ENCODE measurements at regions not wholly inside any gene's neighbourhood (a gene's known extent, or its start where the extent isn't known, plus 50 kb on each side); places are given as distances from the start of the nearest gene placed in this dataset.

GRCh38 chr10:43774234-43774769, 125.6 kb upstream of the ZNF32 start:
- no peak for DNase-seq

DNA sequence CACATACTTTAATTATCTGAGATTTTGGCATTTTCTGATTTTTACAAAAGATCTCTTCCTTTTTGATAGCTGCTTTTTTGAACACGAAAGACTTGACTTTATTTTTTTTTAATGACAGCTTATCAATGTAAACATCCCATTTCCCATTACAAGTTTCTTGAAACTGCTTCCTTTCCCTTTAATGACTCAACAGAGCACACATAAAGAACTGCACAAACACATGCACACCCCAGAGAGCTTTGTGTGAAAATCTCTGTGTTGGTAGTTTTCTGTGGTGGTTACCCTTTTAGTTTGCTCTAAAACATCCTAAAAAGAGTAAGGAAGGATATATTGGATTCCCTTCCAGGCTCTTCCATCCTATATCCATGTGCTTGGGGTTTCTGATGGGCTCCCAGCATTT, 125.1 kb upstream of the ZNF32 start:
- DNase-seq = no peak

- no peak for DNase-seq
Observed at GRCh38 chr10:43772171-43772570, 123.5 kb upstream of the ZNF32 start.

- DNase-seq = no peak
Observed at GRCh38 chr10:43771675-43772074, 123.0 kb upstream of the ZNF32 start.

DNA sequence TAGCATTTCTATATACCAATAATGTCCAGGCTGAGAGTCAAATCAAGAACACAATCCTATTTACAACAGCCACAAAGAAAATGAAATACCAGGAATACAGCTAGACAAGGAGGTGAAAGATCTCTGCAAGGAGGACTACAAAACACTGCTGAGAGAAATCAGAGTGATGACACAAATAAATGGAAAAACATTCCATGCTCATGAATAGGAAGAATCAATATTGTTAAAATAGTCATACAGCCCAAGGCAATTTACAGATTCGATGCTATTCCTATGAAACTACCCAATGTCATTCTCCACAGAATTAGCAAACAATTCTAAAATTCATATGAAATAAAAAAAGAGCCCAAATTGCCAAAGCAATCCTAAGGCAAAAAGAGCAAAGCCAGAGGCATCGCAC, 116.8 kb upstream of the ZNF32 start:
- no peak for DNase-seq

- no peak for DNase-seq
Observed at GRCh38 chr10:43763846-43764245, 115.2 kb upstream of the ZNF32 start.

DNA sequence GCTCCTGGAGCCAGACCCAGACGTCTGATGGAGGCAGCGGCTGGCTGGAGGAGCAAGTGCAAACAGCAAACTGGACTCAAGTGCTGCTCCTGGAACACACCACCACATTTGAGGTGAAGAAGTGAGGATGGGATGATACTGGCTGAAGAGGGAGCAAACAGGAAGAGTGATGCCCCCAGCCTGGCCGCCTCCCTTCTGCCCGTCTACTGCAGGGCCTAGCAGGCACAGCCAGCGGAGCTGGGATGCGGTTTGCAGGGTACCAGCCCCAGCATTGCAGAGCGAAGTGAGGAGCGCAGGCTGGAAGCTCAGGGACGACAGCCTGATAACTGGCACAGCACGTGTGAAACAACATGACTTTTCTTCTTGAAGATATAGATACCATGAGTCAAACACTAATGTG, 111.8 kb upstream of the ZNF32 start:
- DNase-seq = no peak

DNA sequence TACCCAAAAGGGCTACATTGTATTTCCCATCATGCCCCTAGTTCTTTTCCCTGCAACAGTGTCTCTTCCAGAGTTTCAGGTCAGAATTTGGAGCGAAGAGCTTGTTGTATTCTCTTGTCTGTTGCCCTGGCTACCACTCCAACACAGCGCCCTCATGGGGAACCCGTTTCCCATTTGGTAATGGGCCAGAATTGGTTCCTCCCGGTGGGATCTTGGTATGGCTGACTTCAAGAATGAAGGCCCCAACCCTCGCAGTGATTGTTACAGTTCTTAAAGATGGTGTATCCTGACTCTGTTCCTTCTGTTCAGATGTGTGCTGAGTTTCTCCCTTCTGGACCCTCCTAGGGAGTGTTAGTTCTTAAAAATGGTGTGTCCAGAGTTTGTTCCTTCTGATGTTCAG, 110.5 kb upstream of the ZNF32 start:
- no peak for DNase-seq

DNA sequence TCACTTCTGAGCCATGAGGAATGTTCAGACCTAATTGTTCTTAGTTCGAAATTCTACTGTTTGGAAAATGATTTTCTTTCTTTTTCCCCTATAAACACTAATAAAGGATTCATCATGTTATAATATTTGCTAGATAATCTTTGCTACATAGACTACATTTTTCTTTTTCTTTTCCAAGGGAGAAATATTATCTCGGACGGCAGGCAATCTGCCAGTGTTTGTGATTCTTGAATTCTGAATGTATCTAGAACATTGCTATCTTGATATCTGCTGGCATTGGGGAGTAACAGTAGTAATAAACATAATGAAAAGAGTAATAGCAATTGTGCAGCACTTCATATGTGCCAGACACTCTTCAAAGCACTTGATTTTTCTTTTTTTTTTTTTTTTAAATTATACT, 107.7 kb upstream of the ZNF32 start:
- no peak for DNase-seq

DNA sequence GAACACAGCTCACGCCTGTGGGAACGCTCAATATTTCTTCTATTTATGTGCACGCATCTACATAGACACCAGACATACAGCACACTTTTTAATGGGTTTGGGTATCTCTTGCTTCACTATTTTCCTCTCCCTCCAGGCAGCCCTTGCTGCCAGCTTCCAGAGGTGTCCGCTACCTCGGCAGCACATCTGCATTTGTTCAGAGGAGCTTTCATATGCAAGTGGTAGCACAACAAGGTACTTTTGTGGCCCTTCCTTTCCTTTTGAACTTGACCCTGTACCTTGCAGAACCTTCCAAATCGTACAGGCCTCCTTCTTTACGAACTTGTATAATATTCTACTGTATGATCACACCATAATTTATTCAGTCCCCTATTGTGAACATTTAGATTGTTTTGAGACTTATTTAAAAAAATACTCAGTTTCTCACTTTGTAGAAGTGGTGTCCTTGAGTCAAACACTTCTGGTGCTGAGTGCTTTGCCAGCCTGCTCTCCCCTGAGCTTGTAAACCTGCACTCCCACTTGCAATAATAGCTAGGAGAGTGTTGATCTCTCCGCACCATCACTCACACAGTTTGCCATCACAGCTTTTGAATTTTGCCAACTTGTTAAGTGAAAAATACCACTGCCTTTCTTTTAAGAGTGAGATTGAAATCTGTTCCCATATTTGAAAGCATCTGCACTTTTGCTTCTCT, 106.0 kb upstream of the ZNF32 start:
- no peak for DNase-seq

DNA sequence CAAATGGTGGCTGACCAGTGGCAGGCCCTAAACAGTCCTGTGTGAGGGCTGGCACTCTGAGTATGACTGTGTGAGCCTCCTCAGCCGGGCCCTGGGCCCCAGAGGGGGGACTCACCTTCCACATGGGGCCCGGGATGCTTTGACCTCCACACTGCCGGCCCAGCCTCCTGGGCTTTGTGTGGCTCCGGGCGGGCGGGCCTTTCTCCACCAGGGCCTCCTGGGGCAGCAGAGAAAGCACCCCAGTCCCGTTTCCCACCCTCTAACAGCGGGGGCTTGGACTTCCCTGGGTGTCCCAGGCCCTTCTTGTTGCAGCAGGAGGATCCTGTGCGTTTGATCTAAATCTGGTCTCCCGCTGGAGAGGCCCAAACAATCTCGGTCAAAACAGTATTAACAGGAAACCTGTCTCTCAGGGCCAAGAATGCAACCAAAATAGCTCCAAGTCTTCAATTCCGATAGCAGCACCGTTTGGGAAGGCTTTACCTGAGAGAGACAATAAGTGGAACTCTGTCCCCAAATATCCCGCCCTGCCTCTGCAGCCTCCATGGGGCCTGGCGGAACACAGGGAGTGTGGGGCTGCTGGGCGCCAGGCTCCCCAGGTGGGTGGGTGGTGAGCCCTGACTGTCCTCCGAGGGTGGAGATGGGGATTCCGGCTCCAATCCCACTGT, 104.8 kb upstream of the ZNF32 start:
- DNase-seq = no peak

- DNase-seq = no peak
Observed at GRCh38 chr10:43752682-43753081, 104.0 kb upstream of the ZNF32 start.

DNA sequence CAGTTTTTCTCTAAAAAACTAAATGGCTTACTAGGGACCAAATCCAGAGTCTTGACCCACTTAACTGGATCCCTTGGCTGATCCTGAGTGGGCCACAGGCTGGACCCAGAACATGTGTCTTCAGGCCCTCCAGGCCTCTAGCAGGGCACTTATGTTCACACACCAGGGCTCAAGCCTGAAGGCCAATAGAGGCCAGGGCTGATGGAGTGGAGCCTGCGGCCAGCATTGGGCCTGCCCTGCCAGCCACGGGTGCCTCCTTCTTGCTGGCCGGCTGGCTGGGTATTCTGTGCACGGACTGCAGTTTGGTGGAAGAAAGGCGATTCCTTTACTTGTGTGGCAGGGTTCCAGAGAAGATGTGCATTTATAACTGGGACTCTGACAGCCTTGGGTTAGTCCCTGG, 103.0 kb upstream of the ZNF32 start:
- no peak for DNase-seq

- no peak for DNase-seq
Observed at GRCh38 chr10:43749940-43750552, 101.4 kb upstream of the ZNF32 start.

- DNase-seq = no peak
Observed at GRCh38 chr10:43749145-43749576, 100.5 kb upstream of the ZNF32 start.

DNA sequence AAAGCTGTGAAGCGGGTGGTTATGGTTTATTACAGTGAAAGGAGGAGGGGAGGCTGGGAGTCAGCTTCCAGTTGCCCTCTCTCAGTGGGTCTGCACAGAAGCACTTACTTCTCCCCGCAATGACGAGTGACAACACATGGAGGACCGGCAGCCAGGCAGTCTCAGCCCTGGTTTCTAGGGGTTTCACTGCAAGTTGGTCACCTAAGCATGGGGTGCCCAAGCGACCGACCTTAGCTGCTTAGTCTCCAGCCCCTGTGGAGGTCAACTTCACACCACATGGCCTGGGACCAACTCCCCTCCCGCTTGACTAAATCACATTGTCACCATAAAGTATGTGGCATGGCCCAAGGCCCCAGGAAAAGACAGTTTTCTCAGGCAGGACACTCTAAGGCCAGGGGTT, 99.9 kb upstream of the ZNF32 start:
- DNase-seq = no peak

DNA sequence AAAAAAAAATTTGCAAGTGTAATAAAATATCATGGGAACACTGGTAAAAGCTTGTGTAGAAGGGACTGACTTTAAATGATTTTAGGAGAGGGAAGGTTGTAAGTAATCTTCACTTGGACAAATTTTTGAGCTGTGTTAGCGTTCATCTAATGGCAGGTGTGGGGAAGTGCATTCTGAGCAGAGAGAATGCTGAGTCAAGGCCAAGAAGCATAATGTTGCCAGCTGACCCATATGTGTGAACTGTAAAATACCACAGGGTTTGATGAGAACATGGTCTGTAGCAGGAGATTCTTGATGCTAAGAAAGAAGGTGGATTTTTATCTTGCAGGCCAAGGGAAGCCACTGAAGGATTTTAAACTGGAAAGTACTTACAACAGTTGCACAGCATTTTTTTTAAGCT, 98.2 kb upstream of the ZNF32 start:
- no peak for DNase-seq

DNA sequence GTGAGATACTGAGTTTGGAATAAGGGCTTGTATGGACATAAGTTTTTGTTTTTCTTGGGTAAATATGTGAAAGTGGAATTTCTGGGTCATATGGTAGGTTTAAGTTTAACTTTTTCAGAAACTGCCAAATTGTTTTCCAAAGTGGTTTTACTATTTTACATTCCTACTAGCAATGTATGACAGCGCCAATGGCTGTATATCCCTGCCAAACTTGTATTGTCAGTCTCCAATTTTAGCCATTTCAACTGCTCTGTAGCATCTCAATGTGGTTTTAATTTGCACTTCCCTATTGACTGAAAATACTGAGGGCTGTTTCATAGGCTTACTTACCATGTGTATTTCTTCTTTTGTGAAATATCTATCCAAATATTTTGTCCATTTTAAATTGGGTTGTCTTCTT, 90.5 kb upstream of the ZNF32 start:
- peak; percentile 98 for DNase-seq

GRCh38 chr10:43737003-43737402, 88.3 kb upstream of the ZNF32 start:
- no peak for DNase-seq

DNA sequence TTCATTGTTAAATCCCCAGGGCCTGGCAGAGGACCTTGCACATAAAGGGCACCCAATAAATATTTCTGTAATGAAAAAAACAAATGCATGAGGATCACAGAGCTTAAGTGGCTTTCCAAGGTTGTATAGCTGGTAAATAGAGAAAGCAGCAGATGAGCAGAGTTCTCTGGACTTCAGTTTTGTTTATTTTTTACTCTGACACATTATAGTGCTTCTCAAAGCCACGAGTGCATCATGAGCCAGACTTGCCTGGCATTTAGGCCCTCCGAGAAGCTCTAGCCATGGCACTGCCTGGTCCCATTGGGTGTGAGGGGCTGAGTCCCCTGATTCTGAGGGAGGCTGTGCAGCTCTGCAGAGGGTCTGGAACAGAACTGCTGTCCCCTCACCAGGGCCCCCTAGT, 87.2 kb upstream of the ZNF32 start:
- no peak for DNase-seq

DNA sequence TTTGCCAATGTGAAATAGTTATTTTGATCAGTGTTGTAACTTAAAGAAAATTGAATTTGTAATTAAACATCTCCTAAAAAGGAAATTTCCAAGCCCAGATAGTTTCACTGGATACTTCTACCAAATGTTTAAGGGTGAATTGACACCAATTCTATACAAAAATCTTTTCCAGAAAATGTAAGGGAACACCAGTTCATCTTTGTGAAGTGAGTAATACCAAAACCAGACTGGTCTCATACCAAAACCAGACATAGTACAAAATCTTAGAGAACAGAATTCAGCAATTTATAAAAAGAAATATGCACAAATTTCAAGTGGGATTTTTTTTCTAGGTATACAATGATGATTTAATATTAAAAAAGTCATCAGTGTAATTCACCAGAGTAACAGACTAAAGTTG, 86.0 kb upstream of the ZNF32 start:
- DNase-seq = no peak

GRCh38 chr10:43731486-43731885, 82.8 kb upstream of the ZNF32 start:
- DNase-seq = no peak

DNA sequence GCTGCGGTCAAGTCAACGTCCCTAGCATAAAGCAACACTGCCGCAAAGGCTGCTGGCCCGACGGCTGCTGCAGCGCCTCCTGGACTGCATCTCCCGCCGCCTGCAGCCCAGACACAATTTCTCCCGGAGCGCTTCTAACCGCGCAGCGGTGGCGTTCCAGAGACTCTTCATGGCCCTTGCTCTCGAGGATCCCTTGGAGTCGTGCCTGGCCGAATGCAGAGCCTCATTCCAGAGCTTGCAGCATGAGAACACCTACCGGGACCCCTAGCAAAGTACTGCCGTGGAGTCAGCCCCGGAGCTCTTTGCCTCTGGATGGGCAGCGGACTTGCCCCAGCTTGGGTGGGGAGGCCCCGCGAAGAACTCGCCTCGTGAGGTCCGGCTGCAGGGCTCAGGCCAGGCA, 79.7 kb upstream of the ZNF32 start:
- no peak for DNase-seq

DNA sequence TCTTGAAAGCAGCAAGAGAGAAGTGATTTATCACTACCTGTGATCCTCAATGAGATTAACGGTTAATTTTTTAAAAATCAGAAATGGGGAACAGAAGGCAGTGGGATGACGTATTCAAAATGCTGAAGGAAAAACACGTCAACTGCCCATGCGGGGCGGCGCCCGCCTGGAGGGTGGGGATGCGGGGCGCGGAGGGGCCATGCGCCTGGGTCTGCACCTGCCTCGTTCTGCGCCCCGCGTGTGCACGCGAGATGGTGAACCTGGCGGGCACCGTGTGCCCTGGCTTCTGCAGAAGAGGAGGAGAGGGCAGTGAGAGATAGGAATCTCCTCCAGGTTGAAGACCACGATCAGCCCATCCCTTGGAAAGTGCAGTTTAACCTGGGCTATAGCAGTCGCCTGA, 79.3 kb upstream of the ZNF32 start:
- DNase-seq = no peak

All from skin of body (tissue), 1 donor.